Heart right ventricle (tissue), 16 donors: ENCODE measurements at regions not wholly inside any gene's neighbourhood (a gene's known extent, or its start where the extent isn't known, plus 50 kb on each side); places are given as distances from the start of the nearest gene placed in this dataset.

Experiments used
- ATAC-seq, 8 donors: fragments of 200-7000 bp; cut with Tn5 transposase; one replicate each; pipeline ENCODE4 v1.9.1; 2020; ENCODE audit warnings: mild to moderate bottlenecking in 8 of 8, moderate library complexity in 8 of 8, moderate number of reproducible peaks in 1 of 8
- DNase-seq, 2 donors: peaks; one replicate each; pipeline ENCODE4 v3.0.0-alpha.2; 2020
- H3K27ac ChIP-seq, 10 donors: fragments of 200-600 bp; sonication (generic) in 2 of 10; one replicate each; pipeline versions ENCODE4 v1.5.0 to v1.8.0; 2020 to 2022; ENCODE audit warnings: mild to moderate bottlenecking in 3 of 10
- H3K27me3 ChIP-seq, 7 donors: fragments of 200-600 bp; one replicate each; pipeline ENCODE4 v1.8.0; 2021 to 2022; ENCODE audit warnings: mild to moderate bottlenecking in 2 of 7
- H3K36me3 ChIP-seq, 9 donors: fragments of 200-600 bp; sonication (generic) in 1 of 9; one replicate each; pipeline versions ENCODE4 v1.5.0 to v1.8.0; 2020 to 2022; ENCODE audit warnings: mild to moderate bottlenecking in 2 of 9
- H3K4me1 ChIP-seq, 9 donors: fragments of 200-600 bp; sonication (generic) in 1 of 9; one replicate each; pipeline versions ENCODE4 v1.5.0 to v1.8.0; 2020 to 2022; ENCODE audit warnings: mild to moderate bottlenecking in 4 of 9
- H3K4me3 ChIP-seq, 10 donors: fragments of 200-600 bp; sonication (generic) in 2 of 10; one replicate each; pipeline versions ENCODE4 v1.5.0 to v1.8.0; 2020 to 2022; ENCODE audit warnings: mild to moderate bottlenecking in 7 of 10, moderate library complexity in 2 of 10
- H3K9me3 ChIP-seq, 11 donors: fragments of 200-600 bp in 10 of 11; sonication (generic) in 2 of 11; one replicate each; pipeline versions ENCODE4 v1.5.0 to v1.8.0; 2013 to 2022; ENCODE audit warnings: mild to moderate bottlenecking in 2 of 11, control low read depth in 1 of 11, moderate library complexity in 1 of 11
- WGBS, 2 donors: extraction: QIAGEN DNeasy Blood & Tissue Kit; methylation state at CpG; one replicate each; pipeline ENCODE4 v1.1.7; 2013; ENCODE audit warnings: inconsistent platforms in 1 of 2; 5-methylcytosine and 5-hydroxymethylcytosine counted together
- intact Hi-C, 10 donors: fragments of 100-400 bp; cut with DNase I; formaldehyde crosslinking; loops; one replicate each; pipeline versions ENCODE4 v1.11.1 to v1.14.2; 2022
- TF ChIP-seq, protein P1 (sequence below), 9 donors: fragments of 200-600 bp; sonication (generic) in 2 of 9; IDR thresholded peaks; one replicate each; pipeline versions ENCODE4 v1.5.0 to v1.8.0; 2021 to 2022; ENCODE audit warnings: antibody characterized with exemption in 9 of 9, mild to moderate bottlenecking in 5 of 9, moderate library complexity in 1 of 9
- donor health status: Arrhythmogenic right ventricular cardiomyopathy.
- donor health status: ischemic (EF 13 %, LVEDD 7.1; RV severe dilation, severe dysfunction).
- donor health status: healthy with polysubstance abuse.
- donor health status: DM: no; HTN: yes; CAD: no.
- donor health status: DM: no; HTN: no; CAD: no.
- donor health status: ischemic (EF 25% LVEDD 6.9; RV normal size, moderate dysfunction).
- donor health status: ischemic (EF 25% LVEDD 5.7; RV mildly dilated, moderate dysfunction).
- donor health status: healthy.
- donor health status: DM: yes; HTN: yes; CAD: no.
- donor health status: Ischemic cardiomyopathy.
- donor health status: ischemic (EF 35%, LVEDD 5.7; RV mildly dilated, moderate dysfunction).
- donor health status: nonischemic (EF 11% LVEDD 7.7; RV severe dilation, severe dysfunction).
- donor health status: DM: yes; HTN: yes; CAD: no.
- donor health status: PGD.
- donor health status: ischemic (EF 29% LVEDD 5.4; RV normal size, mild dysfunction).
- donor health status: nonischemic (EF 23%, LVEDD 6.1; RV moderate dilation, normal function).

DNA sequence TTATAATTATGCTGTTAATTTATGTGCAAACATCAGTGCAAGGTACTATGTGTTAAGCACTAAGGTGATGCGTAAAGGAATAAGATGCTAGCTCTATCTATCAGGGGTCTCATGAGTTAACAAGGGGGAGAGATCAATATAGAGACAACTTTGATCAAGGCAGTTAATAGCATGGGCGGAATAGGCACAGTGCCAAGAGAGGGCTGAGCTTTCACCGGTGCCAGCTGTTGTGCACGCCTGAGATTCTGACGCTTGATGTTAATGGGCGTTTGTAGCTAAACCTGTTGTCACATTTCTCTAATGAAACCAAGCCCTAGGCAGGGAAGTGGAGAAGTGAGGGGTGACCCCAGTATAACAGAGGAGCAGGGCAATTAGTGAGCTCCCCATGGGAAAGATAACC is 86.0 kb upstream of the NMU start:
- H3K27me3 ChIP-seq: peaks cover 0 to 3% (median 0%) of the 10 kb centered on the region in 7 donors
- H3K36me3 ChIP-seq: no peaks in the 10 kb centered on the region
- H3K9me3 ChIP-seq: no peaks in the 10 kb centered on the region
- intact Hi-C loops: no loop called here
- no peak overlapping the region for H3K27ac ChIP-seq
- no peak for DNase-seq
- H3K4me1 ChIP-seq: no peaks in the 10 kb centered on the region
- no peak for ATAC-seq
- 68 to 74% methylated on average over 6 of the region's 6 CpGs for WGBS, 2 donors
- H3K4me3 ChIP-seq: no peak overlapping the region
- TF ChIP-seq, protein P1, sequence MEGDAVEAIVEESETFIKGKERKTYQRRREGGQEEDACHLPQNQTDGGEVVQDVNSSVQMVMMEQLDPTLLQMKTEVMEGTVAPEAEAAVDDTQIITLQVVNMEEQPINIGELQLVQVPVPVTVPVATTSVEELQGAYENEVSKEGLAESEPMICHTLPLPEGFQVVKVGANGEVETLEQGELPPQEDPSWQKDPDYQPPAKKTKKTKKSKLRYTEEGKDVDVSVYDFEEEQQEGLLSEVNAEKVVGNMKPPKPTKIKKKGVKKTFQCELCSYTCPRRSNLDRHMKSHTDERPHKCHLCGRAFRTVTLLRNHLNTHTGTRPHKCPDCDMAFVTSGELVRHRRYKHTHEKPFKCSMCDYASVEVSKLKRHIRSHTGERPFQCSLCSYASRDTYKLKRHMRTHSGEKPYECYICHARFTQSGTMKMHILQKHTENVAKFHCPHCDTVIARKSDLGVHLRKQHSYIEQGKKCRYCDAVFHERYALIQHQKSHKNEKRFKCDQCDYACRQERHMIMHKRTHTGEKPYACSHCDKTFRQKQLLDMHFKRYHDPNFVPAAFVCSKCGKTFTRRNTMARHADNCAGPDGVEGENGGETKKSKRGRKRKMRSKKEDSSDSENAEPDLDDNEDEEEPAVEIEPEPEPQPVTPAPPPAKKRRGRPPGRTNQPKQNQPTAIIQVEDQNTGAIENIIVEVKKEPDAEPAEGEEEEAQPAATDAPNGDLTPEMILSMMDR (IDR thresholded peaks at IDR 0.05): no peak

DNA sequence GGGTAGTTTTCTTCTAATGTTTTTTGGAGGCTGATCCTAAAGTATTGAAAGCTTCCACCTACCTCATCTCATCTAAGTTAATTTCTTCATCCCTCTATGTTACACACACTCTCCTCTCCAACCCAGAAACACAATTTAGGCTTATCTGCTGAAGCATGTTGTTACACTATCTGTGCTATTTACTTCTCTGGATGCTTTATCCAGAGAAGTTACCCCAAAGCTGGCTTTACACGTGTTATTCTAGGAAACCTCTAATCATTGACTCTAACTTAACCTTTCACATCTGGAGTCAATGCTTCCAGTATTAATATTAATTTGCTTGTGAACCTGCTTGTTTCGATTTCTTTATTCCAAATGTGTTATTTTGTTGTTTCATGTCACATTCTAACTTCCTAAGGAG is 87.3 kb upstream of the NMU start:
- Histone ChIP-seq H3K36me3 (no peaks in the 10 kb centered on the region), H3K4me1 (no peaks in the 10 kb centered on the region), H3K27ac (no peak overlapping the region), H3K27me3 (no peaks in the 10 kb centered on the region), H3K4me3 (no peak overlapping the region), H3K9me3 (no peaks in the 10 kb centered on the region)
- TF ChIP-seq, protein P1 (IDR thresholded peaks at IDR 0.05): no peak
- ATAC-seq (no peak), DNase-seq (no peak)
- intact Hi-C loops: no loop called here
- WGBS, 2 donors: 51 to 59% methylated on average over 2 of the region's 2 CpGs

DNA sequence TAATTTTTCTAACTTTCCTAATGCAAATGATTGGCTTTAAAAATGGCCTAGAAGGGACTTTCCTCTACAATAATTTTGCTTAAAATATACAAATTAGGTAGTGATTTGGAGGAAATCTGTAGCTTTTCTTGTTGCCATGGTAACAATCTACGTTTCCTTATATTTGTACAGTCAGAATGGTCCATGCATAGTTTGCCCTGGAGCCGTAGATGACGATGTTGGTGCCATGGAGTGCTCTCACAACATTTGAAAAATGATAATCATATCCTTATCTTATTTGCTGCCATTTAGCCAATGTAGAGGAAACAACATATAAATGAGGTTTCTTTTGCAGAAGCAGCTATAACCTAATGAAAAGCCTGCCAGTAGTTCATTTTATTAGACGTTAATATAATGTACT is 89.0 kb upstream of the NMU start:
- TF ChIP-seq, protein P1 (IDR thresholded peaks at IDR 0.05): no peak
- ATAC-seq (no peak), DNase-seq (no peak)
- Histone ChIP-seq H3K9me3 (no peaks in the 10 kb centered on the region), H3K27me3 (peaks cover 0 to 5% (median 0%) of the 10 kb centered on the region in 7 donors), H3K4me1 (no peaks in the 10 kb centered on the region), H3K36me3 (no peaks in the 10 kb centered on the region), H3K27ac (no peak overlapping the region), H3K4me3 (no peak overlapping the region)
- intact Hi-C loops: no loop called here
- 60 to 66% methylated on average over 4 of the region's 4 CpGs for WGBS, 2 donors

DNA sequence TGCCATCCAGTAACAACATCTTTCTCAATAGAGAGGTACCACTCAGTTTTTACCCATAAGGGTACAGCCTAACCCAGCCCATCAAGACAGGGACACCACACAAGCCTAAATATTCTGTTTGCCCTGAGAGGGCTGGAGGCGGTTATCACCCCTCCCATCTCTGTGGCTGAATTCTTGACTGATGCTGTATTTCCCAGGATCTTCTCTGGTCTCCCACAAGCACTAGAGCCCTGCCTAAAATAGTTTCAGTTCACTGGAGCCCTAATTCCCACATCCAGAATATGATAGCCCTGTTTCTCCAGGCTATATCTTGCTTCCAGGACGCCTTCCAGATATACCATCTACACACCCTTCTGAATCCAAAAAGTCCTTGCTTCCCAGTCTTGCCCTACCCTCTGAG is 91.6 kb upstream of the NMU start:
- intact Hi-C loops: loop anchor here in 1 of 10 donors (2.0 kb wide), 1 partner anchor 23 kb away; no protein-coding TSS in a partner anchor
- Histone ChIP-seq H3K36me3 (no peaks in the 10 kb centered on the region), H3K4me1 (no peaks in the 10 kb centered on the region), H3K27me3 (peaks cover 0 to 23% (median 5%) of the 10 kb centered on the region in 7 donors), H3K9me3 (no peaks in the 10 kb centered on the region), H3K4me3 (no peak overlapping the region), H3K27ac (no peak overlapping the region)
- ATAC-seq (no peak), DNase-seq (no peak)
- TF ChIP-seq, protein P1 (IDR thresholded peaks at IDR 0.05): no peak
- 77 to 83% methylated on average over 2 of the region's 2 CpGs for WGBS, 2 donors
